GM19397 (cell line): ENCODE measurements at regions not wholly inside any gene's neighbourhood (a gene's known extent, or its start where the extent isn't known, plus 50 kb on each side); places are given as distances from the start of the nearest gene placed in this dataset.

Source experiments
- ATAC-seq: cut with Tn5 transposase; IDR thresholded peaks from one replicate; pipeline ENCODE4 v1.9.1; 2021; ENCODE audit warnings: mild to moderate bottlenecking, moderate library complexity; ENCODE audit not compliant: unreplicated experiment

GRCh38 chr6:7045746-7046145 is 62.0 kb upstream of the RREB1 start:
- ATAC-seq, result no peak

- no peak for ATAC-seq
Measured at GRCh38 chr6:7047128-7047527, 60.6 kb upstream of the RREB1 start.

- ATAC-seq, result no peak
Measured at GRCh38 chr6:7047966-7048365, 59.8 kb upstream of the RREB1 start.

- no peak for ATAC-seq
Measured at GRCh38 chr6:7048894-7049293, 58.9 kb upstream of the RREB1 start.

GRCh38 chr6:7050004-7050403 is 57.8 kb upstream of the RREB1 start:
- no peak for ATAC-seq

- ATAC-seq, result peak; percentile 24
Measured at GRCh38 chr6:7050872-7051779, 56.6 kb upstream of the RREB1 start.

GRCh38 chr6:7051780-7052442 is 55.9 kb upstream of the RREB1 start:
- peak; percentile 64 for ATAC-seq

GRCh38 chr6:7052443-7053011 is 55.2 kb upstream of the RREB1 start:
- no peak for ATAC-seq

GRCh38 chr6:7053125-7053774 is 54.5 kb upstream of the RREB1 start:
- ATAC-seq, result no peak
